Mucosa of rectum (tissue), 2 donors: ENCODE measurements at regions not wholly inside any gene's neighbourhood (a gene's known extent, or its start where the extent isn't known, plus 50 kb on each side); places are given as distances from the start of the nearest gene placed in this dataset.

Experiments
- H3K27ac ChIP-seq, 2 donors: one replicate each; pipeline ENCODE4 v1.7.0; 2013; ENCODE audit warnings: inconsistent platforms in 2 of 2, low read depth in 2 of 2, low read length in 2 of 2
- H3K27me3 ChIP-seq, 2 donors: one replicate each; pipeline ENCODE4 v1.7.0; 2013; ENCODE audit warnings: low read length in 2 of 2; ENCODE audit not compliant: control insufficient read depth in 2 of 2, insufficient read depth in 2 of 2
- H3K36me3 ChIP-seq, 2 donors: one replicate each; pipeline ENCODE4 v1.7.0; 2013; ENCODE audit warnings: low read length in 2 of 2; ENCODE audit not compliant: control insufficient read depth in 2 of 2, insufficient read depth in 2 of 2
- H3K4me1 ChIP-seq, 2 donors: one replicate each; pipeline ENCODE4 v1.7.0; 2013; ENCODE audit warnings: low read length in 2 of 2, mild to moderate bottlenecking in 1 of 2; ENCODE audit not compliant: control insufficient read depth in 2 of 2, insufficient read depth in 2 of 2
- H3K4me3 ChIP-seq, 2 donors: one replicate each; pipeline ENCODE4 v1.7.0; 2013; ENCODE audit warnings: low read length in 2 of 2
- H3K9ac ChIP-seq, 2 donors: one replicate each; pipeline ENCODE4 v1.7.0; 2013; ENCODE audit warnings: low read length in 2 of 2, low read depth in 1 of 2, mild to moderate bottlenecking in 1 of 2
- H3K9me3 ChIP-seq, 2 donors: one replicate each; pipeline ENCODE4 v1.7.0; 2013; ENCODE audit warnings: low read length in 2 of 2; ENCODE audit not compliant: control insufficient read depth in 2 of 2
- donor health status: healthy.
- donor health status: Normal muscosa, but diverticular disease.

DNA sequence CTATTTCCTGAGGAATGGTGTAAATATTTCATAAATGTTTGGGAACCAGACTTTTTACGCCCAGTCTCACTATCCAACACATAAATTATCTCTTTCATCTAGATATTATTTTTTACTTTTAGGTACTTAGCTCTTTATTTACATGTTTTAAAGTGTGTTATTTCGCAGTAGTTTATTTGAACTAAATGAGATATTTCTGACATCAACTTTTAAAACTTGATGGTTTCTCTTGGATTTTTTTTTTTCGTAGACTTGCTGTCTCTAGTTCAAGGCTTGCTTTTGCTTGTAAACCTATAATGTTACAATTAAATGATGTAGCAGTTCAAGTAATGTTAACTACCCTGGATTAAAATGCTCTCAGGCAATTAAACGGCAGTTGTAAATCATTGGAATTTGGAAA lies 241.7 kb upstream of the PDE3A start:
- H3K27ac ChIP-seq: no peak overlapping the region
- no peaks in the 10 kb centered on the region for H3K27me3 ChIP-seq
- no peak overlapping the region for H3K9ac ChIP-seq
- no peaks in the 10 kb centered on the region for H3K4me1 ChIP-seq
- no peaks in the 10 kb centered on the region for H3K36me3 ChIP-seq
- H3K9me3 ChIP-seq: no peaks in the 10 kb centered on the region
- H3K4me3 ChIP-seq: no peak overlapping the region

DNA sequence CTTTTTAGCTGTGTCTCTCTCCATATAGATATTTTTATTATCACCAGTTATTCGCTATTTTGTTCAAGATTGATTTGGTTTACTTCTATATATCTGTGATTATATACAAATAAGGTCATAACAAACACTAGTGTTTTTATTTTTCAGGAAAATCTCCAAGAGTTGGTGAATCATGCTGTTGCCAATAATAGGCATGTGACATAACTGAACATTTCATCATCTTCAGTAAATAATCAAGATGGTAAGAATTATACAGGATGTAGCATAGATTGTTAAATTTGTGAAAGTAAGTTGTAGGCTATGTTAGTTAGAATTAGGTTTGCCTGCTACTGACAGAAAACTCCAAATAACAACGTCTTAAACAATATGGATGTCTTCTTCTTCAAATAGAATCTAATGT lies 240.9 kb upstream of the PDE3A start:
- Histone ChIP-seq H3K9ac (no peak overlapping the region), H3K36me3 (no peaks in the 10 kb centered on the region), H3K4me1 (no peaks in the 10 kb centered on the region), H3K27me3 (no peaks in the 10 kb centered on the region), H3K4me3 (no peak overlapping the region), H3K27ac (no peak overlapping the region), H3K9me3 (no peaks in the 10 kb centered on the region)

DNA sequence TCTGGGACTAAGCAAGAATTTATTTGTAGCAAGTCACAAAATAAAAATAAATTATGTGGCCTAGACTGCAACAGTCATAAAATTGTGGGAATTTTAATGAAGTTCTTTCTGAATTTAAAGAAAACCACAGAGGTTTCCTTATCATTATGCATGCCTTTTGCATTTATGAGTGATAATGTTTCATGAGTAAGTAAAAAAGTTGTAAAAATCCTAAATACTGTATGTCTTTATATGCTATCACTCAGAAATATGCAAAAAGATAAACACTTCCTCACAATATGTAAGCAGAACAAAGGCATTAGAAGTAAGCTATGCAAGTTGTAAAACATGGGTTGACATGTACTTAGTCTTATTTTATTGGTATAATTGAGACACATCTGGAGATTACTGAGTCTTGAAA lies 239.4 kb upstream of the PDE3A start:
- Histone ChIP-seq H3K4me3 (no peak overlapping the region), H3K4me1 (no peaks in the 10 kb centered on the region), H3K27me3 (no peaks in the 10 kb centered on the region), H3K27ac (no peak overlapping the region), H3K36me3 (no peaks in the 10 kb centered on the region), H3K9ac (no peak overlapping the region), H3K9me3 (no peaks in the 10 kb centered on the region)

DNA sequence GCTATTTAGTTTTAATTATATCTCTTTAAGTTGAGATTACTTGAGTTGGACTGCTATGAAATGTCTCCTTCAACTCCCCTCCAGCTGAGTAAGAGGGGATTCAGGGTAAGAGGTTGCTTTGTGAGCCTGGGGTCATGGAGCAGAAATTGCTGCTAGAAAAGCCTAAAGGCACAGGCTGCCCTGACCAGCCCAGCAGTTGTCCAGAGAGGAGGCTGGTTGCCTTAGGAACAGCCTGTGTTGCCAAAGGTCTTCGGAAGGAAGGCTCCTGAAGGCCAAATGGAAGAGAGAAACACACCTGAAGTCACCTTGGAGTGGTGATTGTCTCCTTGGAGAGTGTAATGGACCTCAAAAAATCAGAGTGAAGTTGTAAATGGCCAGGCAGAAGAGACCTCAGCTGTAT lies 235.5 kb upstream of the PDE3A start:
- Histone ChIP-seq H3K9me3 (no peaks in the 10 kb centered on the region), H3K27ac (no peak overlapping the region), H3K27me3 (no peaks in the 10 kb centered on the region), H3K4me1 (no peaks in the 10 kb centered on the region), H3K36me3 (no peaks in the 10 kb centered on the region), H3K4me3 (no peak overlapping the region), H3K9ac (no peak overlapping the region)

DNA sequence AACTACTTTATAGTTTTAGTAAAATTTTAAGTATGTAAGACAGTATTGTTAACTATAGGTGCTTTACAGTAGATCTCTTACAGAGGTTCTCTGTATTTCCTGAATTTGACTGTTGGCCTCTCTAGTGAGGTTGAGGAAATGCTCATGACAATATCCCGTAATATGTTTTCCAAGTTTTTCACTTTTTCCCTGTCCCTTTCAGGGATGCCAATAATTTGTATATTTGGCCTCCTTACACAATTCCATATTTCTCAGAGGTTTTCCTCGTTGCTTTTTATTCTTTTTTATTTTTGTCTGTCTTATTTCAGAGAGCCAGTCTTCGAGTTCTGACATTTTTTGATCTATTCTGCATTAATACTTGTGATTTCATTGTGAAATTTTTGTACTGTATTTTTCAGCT lies 233.7 kb upstream of the PDE3A start:
- no peak overlapping the region for H3K27ac ChIP-seq
- H3K27me3 ChIP-seq: no peaks in the 10 kb centered on the region
- no peak overlapping the region for H3K4me3 ChIP-seq
- no peak overlapping the region for H3K9ac ChIP-seq
- no peaks in the 10 kb centered on the region for H3K9me3 ChIP-seq
- H3K36me3 ChIP-seq: no peaks in the 10 kb centered on the region
- H3K4me1 ChIP-seq: no peaks in the 10 kb centered on the region

DNA sequence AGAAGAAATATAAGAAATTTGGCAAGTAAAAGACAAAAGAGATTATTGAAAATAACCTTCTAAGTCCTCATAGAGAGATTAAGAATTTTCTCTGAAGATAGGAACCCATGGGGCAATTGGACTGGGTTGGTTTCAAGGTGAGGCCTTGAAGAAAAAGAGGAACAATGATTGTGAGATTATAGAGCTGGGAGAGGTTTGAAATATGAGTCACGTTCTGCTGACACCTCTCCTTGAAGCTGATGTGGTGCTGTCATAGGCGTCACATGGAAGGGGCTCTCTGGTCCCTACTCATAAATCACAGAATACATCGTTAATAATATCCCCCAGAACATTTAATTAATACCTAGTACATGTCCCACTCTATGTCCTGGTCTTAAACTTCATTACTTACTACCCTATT lies 227.6 kb upstream of the PDE3A start:
- H3K4me1 ChIP-seq: no peaks in the 10 kb centered on the region
- no peak overlapping the region for H3K27ac ChIP-seq
- H3K27me3 ChIP-seq: no peaks in the 10 kb centered on the region
- H3K9ac ChIP-seq: no peak overlapping the region
- H3K9me3 ChIP-seq: no peaks in the 10 kb centered on the region
- H3K36me3 ChIP-seq: no peaks in the 10 kb centered on the region
- H3K4me3 ChIP-seq: no peak overlapping the region

DNA sequence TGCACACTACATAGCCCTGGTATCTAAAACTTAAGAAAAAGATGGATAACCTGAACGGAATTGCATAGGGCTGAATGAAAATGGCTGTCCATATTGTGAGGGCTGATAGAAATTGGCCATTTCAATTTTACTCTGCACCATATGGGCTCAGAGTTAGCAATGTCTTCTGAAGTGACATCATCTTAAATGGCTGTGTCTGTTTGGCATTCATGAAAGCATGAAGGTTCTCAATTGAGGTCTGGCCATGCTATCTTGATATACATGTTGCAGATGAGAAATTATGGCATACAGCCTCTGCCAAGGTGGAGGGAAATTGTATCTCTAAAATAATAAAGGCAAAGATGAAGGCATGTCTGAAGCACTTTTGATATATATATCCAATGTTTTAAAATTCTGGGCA lies 226.0 kb upstream of the PDE3A start:
- H3K9ac ChIP-seq: no peak overlapping the region
- no peak overlapping the region for H3K27ac ChIP-seq
- no peaks in the 10 kb centered on the region for H3K4me1 ChIP-seq
- H3K9me3 ChIP-seq: no peaks in the 10 kb centered on the region
- H3K36me3 ChIP-seq: no peaks in the 10 kb centered on the region
- H3K4me3 ChIP-seq: no peak overlapping the region
- no peaks in the 10 kb centered on the region for H3K27me3 ChIP-seq

DNA sequence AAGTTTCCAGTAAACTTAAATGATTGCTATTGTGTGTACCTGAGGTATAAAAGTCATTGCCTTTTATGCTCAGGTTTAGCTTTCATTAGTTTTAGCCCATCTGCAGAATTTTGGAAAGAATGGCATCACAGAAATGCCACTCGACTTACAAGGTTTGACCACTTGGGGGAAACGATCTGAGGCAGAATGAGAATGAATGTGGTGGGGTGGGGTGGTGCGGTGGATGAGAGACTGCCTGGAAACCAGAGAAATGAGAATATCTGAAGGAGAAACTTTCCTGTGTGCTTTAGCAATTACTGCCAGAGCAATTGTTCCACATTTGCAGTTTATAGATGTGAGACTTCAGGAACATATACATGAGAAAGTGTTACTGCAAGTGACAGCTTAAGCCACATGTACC lies 225.4 kb upstream of the PDE3A start:
- Histone ChIP-seq H3K9ac (no peak overlapping the region), H3K36me3 (no peaks in the 10 kb centered on the region), H3K9me3 (no peaks in the 10 kb centered on the region), H3K4me1 (no peaks in the 10 kb centered on the region), H3K4me3 (no peak overlapping the region), H3K27ac (no peak overlapping the region), H3K27me3 (no peaks in the 10 kb centered on the region)

DNA sequence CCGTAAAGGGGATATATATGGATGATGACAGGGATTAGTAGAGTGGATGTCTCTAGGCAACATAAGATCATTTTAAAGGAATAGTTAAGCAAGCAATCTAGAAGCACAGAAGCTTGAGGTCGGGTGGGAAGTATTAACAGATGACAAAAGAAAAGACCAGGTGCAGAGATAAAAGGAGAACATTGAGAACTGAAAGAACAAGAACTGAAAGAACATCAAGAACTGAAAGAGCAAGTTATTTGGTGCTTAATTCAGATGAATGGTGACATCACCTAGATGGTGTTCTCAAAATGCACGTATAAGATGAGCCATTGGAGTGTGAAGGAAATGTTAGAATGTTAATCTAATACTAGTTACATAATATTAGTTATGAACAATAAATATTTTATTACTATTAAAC lies 224.0 kb upstream of the PDE3A start:
- Histone ChIP-seq H3K27ac (no peak overlapping the region), H3K9me3 (no peaks in the 10 kb centered on the region), H3K4me1 (no peaks in the 10 kb centered on the region), H3K27me3 (no peaks in the 10 kb centered on the region), H3K9ac (no peak overlapping the region), H3K36me3 (no peaks in the 10 kb centered on the region), H3K4me3 (no peak overlapping the region)

DNA sequence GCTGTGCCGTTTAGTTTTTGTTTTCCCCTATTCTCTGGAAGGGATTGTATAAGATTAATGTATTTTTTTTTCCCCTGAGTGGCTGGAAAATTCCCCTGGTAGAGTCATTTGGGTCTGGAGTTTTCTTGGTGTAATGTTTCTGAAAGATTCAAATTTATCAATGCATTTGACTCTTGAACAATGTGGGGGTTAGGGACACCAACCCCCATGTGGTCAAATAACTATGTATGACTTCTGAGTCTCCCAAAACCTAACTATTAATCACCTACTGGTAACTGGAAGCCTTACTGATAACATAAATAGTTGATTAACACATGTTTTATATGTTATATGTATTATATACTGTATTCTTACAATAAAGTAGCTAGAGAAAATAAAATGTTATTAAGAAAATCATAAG lies 220.1 kb upstream of the PDE3A start:
- no peaks in the 10 kb centered on the region for H3K36me3 ChIP-seq
- H3K9ac ChIP-seq: no peak overlapping the region
- no peak overlapping the region for H3K4me3 ChIP-seq
- no peaks in the 10 kb centered on the region for H3K4me1 ChIP-seq
- no peak overlapping the region for H3K27ac ChIP-seq
- H3K27me3 ChIP-seq: no peaks in the 10 kb centered on the region
- no peaks in the 10 kb centered on the region for H3K9me3 ChIP-seq

DNA sequence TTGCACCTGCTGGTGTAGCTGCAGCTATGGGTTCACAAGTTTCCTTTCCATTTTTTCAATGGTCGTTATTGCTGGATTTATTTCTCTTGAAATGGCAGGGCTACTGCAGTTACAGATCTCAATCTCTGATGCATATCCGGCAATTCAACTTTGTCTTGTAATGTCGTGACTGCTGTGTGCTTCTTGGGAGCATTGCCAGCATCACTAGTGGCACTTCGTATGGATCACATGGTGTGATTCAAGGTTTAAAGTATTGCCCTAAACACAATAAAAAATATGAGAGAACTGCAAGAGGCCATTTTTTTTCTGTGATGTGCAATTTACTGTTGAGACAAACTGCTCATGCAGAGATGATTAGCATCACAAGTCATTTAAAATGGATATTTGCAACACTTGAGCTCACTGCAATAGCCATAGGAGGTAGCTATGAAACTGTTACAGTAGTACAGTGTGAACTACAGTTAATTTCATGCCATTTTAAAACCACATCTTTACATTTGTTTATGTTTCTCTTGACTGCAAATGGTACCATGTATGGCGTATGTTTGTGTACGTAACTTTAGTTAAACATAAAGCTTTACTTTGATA lies 217.4 kb upstream of the PDE3A start:
- Histone ChIP-seq H3K4me3 (no peak overlapping the region), H3K9me3 (no peaks in the 10 kb centered on the region), H3K4me1 (no peaks in the 10 kb centered on the region), H3K9ac (no peak overlapping the region), H3K27ac (no peak overlapping the region), H3K36me3 (no peaks in the 10 kb centered on the region), H3K27me3 (no peaks in the 10 kb centered on the region)
